ENCODE measurements at regions not wholly inside any gene's neighbourhood (a gene's known extent, or its start where the extent isn't known, plus 50 kb on each side); places are given as distances from the start of the nearest gene placed in this dataset.

DNA sequence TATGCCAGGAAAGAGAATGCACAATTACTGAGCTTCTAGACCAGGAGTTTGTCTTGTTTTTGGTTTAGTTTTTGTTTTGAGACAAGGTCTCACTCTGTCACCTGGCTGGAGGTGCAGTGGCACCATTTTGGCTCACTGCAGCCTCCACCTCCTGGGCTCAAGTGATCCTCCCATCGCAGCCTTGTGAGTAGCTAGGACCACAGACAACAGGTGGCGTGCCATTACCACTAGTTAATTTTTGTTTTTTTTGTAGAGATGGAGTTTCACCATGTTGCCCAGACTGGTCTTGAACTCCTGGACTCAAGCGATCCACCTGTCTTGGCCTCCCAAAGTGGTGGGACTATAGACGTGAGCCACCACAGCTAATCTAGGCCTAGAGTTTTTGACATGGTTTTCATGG, 104.4 kb upstream of the CCDC54 start:
- ChIA-PET CTCF (interaction anchor here (1.0 to 10.6 kb wide), 24 partner anchors 10 to 468 kb away, joined by 3 to 287 read pairs (median 11); no protein-coding TSS in a partner anchor), POLR2A (no interaction called here)
- TF ChIP-seq, protein P1, sequence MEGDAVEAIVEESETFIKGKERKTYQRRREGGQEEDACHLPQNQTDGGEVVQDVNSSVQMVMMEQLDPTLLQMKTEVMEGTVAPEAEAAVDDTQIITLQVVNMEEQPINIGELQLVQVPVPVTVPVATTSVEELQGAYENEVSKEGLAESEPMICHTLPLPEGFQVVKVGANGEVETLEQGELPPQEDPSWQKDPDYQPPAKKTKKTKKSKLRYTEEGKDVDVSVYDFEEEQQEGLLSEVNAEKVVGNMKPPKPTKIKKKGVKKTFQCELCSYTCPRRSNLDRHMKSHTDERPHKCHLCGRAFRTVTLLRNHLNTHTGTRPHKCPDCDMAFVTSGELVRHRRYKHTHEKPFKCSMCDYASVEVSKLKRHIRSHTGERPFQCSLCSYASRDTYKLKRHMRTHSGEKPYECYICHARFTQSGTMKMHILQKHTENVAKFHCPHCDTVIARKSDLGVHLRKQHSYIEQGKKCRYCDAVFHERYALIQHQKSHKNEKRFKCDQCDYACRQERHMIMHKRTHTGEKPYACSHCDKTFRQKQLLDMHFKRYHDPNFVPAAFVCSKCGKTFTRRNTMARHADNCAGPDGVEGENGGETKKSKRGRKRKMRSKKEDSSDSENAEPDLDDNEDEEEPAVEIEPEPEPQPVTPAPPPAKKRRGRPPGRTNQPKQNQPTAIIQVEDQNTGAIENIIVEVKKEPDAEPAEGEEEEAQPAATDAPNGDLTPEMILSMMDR (IDR thresholded peaks at IDR 0.05; ENCODE audit: insufficient read depth, low read length, missing control alignments), result no peak
- no peak overlapping the region for H3K4me3 ChIP-seq (ENCODE audit: low read depth, low read length)
- DNase-seq (ENCODE audit: low read depth, low spot score), result no peak

DNA sequence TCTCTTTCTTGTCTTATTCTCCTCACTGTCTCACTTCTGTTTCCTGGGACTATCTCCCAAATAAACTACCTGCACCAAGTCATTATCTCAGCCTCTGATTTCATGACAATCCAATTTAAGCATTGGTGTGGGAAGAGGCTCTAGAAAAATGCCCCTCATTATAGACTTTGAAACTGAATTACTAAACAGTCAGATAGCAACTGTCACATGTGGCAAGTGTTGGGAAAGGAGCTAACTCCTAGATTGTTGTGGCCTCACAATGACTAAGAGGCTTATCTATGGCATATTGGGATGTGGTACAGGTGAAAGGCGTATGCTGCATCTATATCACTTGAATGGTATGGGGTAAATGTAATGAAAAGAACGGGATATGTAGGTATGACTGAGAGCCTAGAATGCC, 103.5 kb upstream of the CCDC54 start:
- POLR2A ChIA-PET, result no interaction called here

DNA sequence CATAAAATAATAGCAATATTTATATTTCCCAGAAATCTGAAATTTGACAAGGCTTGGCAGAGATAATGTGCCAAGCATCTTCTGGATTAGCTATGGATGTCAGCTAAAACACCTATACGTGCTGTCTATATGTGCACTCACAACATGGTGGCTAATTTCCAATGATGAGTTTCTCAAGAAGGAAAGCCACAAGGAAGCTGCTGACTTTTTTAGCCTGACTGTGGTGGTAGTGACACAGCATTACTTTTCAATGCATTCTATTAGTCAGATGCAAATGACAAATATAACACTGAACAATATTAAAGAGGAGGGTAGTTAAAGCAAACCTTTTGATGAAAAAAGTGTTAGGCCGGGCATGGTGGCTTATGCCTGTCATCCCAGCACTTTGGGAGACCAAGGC, 101.7 kb upstream of the CCDC54 start:
- no peak for DNase-seq (ENCODE audit: low read depth, low spot score)
- ChIA-PET POLR2A (no interaction called here), CTCF (interaction anchor here (0.8 to 10.6 kb wide), 5 partner anchors 23 to 371 kb away, joined by 3 to 287 read pairs (median 36); no protein-coding TSS in a partner anchor)
- no peak overlapping the region for H3K4me3 ChIP-seq (ENCODE audit: low read depth, low read length)
- TF ChIP-seq, protein P1 (IDR thresholded peaks at IDR 0.05; ENCODE audit: insufficient read depth, low read length, missing control alignments), result no peak

More for the DNA sequence above, 103.5 kb upstream of the CCDC54 start:
- no peak overlapping the region for H3K4me3 ChIP-seq (ENCODE audit: low read depth, low read length)
- CTCF ChIA-PET, result interaction anchor here (1.9 to 10.6 kb wide), 8 partner anchors 11 to 467 kb away, joined by 10 to 287 read pairs (median 31); no protein-coding TSS in a partner anchor
- no peak for DNase-seq (ENCODE audit: low read depth, low spot score)
- TF ChIP-seq, protein P1 (IDR thresholded peaks at IDR 0.05; ENCODE audit: insufficient read depth, low read length, missing control alignments), result no peak

DNA sequence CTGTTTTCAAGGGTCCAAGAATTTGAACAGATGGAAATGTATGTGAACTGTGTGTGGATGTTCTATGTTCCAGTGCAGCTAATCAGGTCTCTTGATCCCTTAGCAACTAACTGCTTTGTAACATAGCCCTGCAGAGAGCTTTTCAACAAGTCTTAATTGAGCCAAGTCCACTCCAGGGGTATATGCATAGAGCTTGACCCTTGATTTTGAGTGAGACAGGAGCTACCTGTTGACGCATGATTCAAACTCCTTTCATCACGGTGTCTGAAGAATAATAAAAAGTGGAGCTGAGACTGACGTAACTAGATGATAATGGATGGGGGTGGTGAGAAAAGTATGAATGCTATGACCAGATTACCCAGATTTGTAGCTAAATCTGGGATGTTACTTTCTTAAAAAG, 93.3 kb upstream of the CCDC54 start:
- POLR2A ChIA-PET, result no interaction called here
- TF ChIP-seq, protein P1 (IDR thresholded peaks at IDR 0.05; ENCODE audit: insufficient read depth, low read length, missing control alignments), result no peak
- CTCF ChIA-PET, result interaction anchor here (2.0 to 2.9 kb wide), 4 partner anchors 10 to 146 kb away, joined by 9 to 35 read pairs (median 14); no protein-coding TSS in a partner anchor
- no peak for DNase-seq (ENCODE audit: low read depth, low spot score)
- no peak overlapping the region for H3K4me3 ChIP-seq (ENCODE audit: low read depth, low read length)

DNA sequence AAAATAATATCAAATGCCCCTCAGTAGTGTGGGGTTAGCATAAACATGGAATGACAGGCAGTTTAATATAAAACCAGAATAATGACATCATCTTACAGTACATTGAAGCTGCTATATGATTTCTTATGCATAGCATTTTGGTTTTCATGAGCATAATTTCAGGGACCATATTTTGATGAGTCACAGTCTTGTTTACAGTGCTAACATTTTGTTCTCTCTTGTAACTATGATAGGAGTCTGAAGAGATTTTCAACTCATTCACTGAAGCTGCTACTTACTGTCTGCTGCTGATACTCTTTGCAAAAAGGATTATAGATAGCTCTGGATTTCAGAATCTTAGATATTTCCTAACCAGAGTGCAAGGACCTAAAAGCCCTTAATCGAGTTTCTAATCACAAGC, 92.6 kb upstream of the CCDC54 start:
- CTCF ChIA-PET, result interaction anchor here (2.0 to 2.9 kb wide), 4 partner anchors 10 to 145 kb away, joined by 9 to 35 read pairs (median 14); no protein-coding TSS in a partner anchor
- DNase-seq (ENCODE audit: low read depth, low spot score), result no peak
- POLR2A ChIA-PET, result no interaction called here
- no peak overlapping the region for H3K4me3 ChIP-seq (ENCODE audit: low read depth, low read length)
- TF ChIP-seq, protein P1 (IDR thresholded peaks at IDR 0.05; ENCODE audit: insufficient read depth, low read length, missing control alignments), result no peak

DNA sequence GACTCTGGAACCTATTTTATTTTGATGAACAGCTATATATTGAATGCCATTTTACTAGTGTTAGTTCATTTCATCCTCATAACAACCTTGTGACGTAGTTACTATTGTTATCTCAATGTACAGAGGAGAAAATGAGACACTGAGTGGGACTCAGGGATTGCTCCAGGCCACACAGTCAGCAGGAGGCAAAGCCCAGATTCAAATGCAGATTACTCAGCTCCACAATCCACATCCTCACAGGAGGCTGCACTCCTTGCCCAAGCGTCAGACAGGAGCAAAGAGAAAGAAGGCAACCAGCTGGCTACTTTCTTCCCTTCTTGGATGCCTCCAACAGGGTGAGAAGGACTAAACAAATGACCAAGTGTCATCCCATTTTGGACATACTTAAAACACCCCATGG, 92.0 kb upstream of the CCDC54 start:
- CTCF ChIA-PET, result interaction anchor here (1.3 to 2.9 kb wide), 5 partner anchors 11 to 145 kb away, joined by 3 to 35 read pairs (median 10); no protein-coding TSS in a partner anchor
- POLR2A ChIA-PET, result no interaction called here
- TF ChIP-seq, protein P1 (IDR thresholded peaks at IDR 0.05; ENCODE audit: insufficient read depth, low read length, missing control alignments), result no peak
- DNase-seq (ENCODE audit: low read depth, low spot score), result no peak
- H3K4me3 ChIP-seq (ENCODE audit: low read depth, low read length), result no peak overlapping the region

Measured in AG04449 (cell line).